ENCODE measurements at regions not wholly inside any gene's neighbourhood (a gene's known extent, or its start where the extent isn't known, plus 50 kb on each side); places are given as distances from the start of the nearest gene placed in this dataset.
A peak's percentile ranks its signal among the peaks of the same experiment; 100 is the strongest.

DNA sequence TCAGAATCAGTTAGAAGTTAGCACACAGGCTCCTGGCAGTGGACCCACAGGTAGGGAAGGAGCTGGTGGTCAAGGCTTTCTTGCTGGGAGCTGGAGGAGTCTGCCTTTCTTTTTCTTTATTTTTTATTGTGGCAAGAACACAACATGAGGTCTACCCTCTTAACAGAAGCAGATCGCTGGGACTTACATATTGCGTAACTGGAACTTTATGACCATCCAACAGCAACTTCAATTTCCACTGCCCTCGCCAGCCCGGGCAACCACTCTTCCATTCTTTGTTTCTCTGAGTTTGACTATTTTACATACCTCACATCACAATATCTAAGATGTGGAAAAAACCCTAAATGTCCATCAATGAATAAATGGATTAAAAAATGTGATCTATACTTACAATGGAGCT lies 147.8 kb upstream of the AJAP1 start:
- no peaks in the 10 kb centered on the region for H3K9me1 ChIP-seq (ENCODE audit: insufficient read depth, low read length)
- no peaks in the 10 kb centered on the region for H3K36me3 ChIP-seq (ENCODE audit: control insufficient read depth, insufficient read depth, low read length)
- POLR2A ChIA-PET (ENCODE audit: unreplicated experiment): no interaction called here
- in situ Hi-C loops (cut with MboI; ENCODE audit: low sequenced_read_pairs): no loop called here
- H3K4me2 ChIP-seq (ENCODE audit: low read depth, low read length): no peak overlapping the region
- intact Hi-C loops (cut with micrococcal nuclease): no loop called here
- no peak overlapping the region for H2BK15ac ChIP-seq (ENCODE audit: low read depth, low read length)
- dilution Hi-C loops (cut with HindIII; ENCODE audit: low sequenced_read_pairs, unreplicated experiment): no loop called here
- H3K4ac ChIP-seq (ENCODE audit: low read depth, low read length): no peak overlapping the region
- H3K18ac ChIP-seq (ENCODE audit: low read depth, low read length): no peak overlapping the region
- H2BK120ac ChIP-seq (ENCODE audit: low read depth, low read length): no peak overlapping the region
- no peak overlapping the region for H2AK9ac ChIP-seq (replicated peaks; ENCODE audit: low read depth, low read length, poor library complexity)
- H3K27me3 ChIP-seq (ENCODE audit: control insufficient read depth, insufficient read depth, low read length): no peaks in the 10 kb centered on the region
- no peak overlapping the region for H2BK20ac ChIP-seq (ENCODE audit: low read depth, low read length)
- TF ChIP-seq BHLHE40 (IDR thresholded peaks at IDR 0.05; ENCODE audit: low read depth, low read length) (no peak), CEBPB (IDR thresholded peaks at IDR 0.05; ENCODE audit: low read depth, low read length) (peak; percentile 50; the same call in 1 of the 2 replicates)
- no peak overlapping the region for H4K91ac ChIP-seq (ENCODE audit: insufficient read depth, low read depth, low read length)
- H3K9ac ChIP-seq (ENCODE audit: low read depth, low read length): no peak overlapping the region
- H4K5ac ChIP-seq (ENCODE audit: low read depth, low read length): no peak overlapping the region
- no peak overlapping the region for H3K23ac ChIP-seq (ENCODE audit: low read depth, low read length)
- H3K4me3 ChIP-seq (ENCODE audit: insufficient read depth, low read depth, low read length): no peak overlapping the region
- DNase-seq (no peak), ATAC-seq (ENCODE audit: low read depth) (no peak)
- no peaks in the 10 kb centered on the region for H4K20me1 ChIP-seq (ENCODE audit: insufficient read depth, low read length)
- no peak overlapping the region for H3K14ac ChIP-seq (replicated peaks; ENCODE audit: low read depth, low read length)
- no peak overlapping the region for H3K27ac ChIP-seq (ENCODE audit: insufficient read depth, low read length)
- no peak overlapping the region for H2AFZ ChIP-seq (replicated peaks; ENCODE audit: low read length, poor library complexity)
- H3K79me1 ChIP-seq (ENCODE audit: low read depth in 1 of 2, low read length in 2 of 2): no peaks in the 10 kb centered on the region
- WGBS, 2 experiments (ENCODE audit: extremely low coverage in 2 of 2, insufficient read length in 1 of 2): 70% methylated on average over 2 of the region's 4 CpGs; no CpG with 5 or more reads in 1 of the 2 experiments
- no peak overlapping the region for H4K8ac ChIP-seq (ENCODE audit: low read depth in 2 of 2, low read length in 2 of 2)
- H2AK5ac ChIP-seq (ENCODE audit: low read depth, low read length): no peak overlapping the region
- peaks cover 49% of the 10 kb centered on the region for H3K9me3 ChIP-seq (ENCODE audit: control insufficient read depth, insufficient read depth, low read length)
- H3K56ac ChIP-seq (ENCODE audit: extremely low read depth, insufficient read depth, low read length): no peak overlapping the region
- H2BK5ac ChIP-seq (ENCODE audit: low read depth, low read length, poor library complexity, severe bottlenecking): no peak overlapping the region
- CTCF ChIA-PET: no interaction called here
- H3K4me1 ChIP-seq (ENCODE audit: control insufficient read depth, insufficient read depth, low read length): no peaks in the 10 kb centered on the region
- BruUV-seq (replicated peaks): no TSS peak
